Activated T-cell treated with anti-CD3 and anti-CD28 coated beads for 48 hours (primary cell): ENCODE measurements at regions not wholly inside any gene's neighbourhood (a gene's known extent, or its start where the extent isn't known, plus 50 kb on each side); places are given as distances from the start of the nearest gene placed in this dataset.

Experiments used
- DNase-seq: peaks from one replicate; pipeline ENCODE4 v3.0.0-alpha.2; 2020; ENCODE audit warnings: low read depth

DNA sequence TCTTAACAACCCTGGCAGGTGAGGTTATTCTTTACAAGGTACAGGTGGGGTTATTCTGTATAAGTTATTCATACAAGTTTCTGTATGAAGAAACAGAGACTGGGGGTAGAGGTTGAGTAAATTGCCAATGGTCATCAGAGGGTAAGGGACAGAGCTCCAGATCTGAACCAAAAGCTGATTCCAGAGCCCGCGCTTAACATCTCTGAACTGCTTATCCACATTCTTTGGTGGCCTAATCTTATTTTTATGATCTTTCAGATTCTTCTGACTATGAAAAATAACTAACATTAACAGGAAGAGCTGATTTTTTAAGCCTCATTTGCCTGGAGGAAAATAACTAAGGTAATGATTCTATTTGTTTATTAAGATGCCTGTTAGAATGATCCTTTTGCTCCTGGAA lies 63.9 kb upstream of the BARHL2 start:
- no peak for DNase-seq

GRCh38 chr1:90779573-90779972 lies 62.5 kb upstream of the BARHL2 start:
- DNase-seq = no peak

DNA sequence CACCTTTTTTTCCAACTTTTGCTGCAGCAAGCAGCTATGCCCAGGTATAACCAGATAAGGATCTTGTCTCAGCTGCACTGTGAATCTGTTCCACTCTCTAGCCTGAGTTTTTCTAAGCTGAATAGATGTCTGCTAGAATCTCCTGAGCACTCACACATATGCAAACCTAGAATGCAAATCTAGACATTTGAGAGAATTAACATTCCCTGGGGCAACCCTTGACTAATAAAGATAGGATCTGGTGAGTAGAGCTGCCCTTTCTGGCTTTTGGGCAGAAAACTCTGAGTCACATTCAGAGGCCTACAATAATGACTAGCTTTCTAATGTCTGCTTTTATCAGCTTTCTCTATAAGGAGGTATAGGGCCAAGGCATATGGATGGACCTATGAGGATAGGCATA lies 61.4 kb upstream of the BARHL2 start:
- DNase-seq = no peak

DNA sequence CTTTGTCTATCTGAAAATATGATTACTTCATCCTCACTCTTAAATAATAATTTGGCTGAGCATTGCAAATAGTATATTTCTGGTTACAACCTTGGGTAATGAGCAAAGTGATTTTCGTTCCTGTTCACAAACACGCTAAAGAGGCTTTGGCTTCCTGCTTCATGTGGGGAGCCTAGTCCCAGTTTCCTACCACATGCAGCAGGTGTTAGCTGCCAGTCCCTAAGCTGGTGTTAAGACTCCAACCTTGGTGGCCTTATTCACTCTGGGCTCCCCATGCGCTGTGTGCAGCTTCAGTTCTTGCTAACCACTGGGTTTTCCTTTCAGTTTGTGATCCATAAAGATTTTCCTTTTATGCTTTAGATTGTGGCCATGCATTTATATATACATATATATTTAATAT lies 56.7 kb upstream of the BARHL2 start:
- no peak for DNase-seq

DNA sequence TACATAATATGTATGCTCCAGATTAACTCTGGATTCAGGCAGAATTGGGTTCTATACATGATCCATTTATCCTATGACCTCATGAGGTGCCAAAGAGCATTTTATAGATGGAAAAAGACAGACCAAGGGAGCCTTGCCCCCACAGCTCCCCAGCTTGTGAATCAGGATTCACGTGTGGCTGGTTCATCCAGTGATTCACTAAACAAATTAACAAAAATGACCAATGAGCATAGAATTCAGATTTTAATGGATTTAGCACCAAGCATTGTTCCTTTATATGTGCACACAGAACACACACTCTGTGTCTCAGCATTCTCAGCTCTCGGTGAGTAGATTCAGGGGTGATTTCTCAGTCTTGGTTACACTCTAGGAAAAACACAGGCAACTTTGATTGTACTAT lies 51.7 kb upstream of the BARHL2 start:
- no peak for DNase-seq

DNA sequence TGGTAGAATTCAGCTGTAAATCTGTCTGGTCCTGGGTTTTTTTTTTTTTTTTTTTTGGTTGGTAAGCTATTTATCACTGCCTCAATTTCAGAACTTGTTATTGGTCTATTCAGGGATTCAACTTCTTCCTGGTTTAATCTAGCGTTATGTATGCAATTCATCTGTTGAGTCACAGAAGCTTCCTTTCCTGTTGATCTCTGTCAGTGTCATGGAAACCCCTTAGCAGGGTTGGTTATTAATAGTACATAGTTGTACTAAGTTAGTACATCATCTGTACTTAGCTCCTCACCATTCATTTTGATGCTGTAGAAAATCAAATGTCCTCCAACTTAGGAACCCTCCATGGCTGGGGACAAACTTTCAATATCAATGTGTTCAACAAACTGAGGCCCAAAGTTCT lies 51.0 kb upstream of the BARHL2 start:
- no peak for DNase-seq
